HL-60 (cell line): ENCODE measurements at regions not wholly inside any gene's neighbourhood (a gene's known extent, or its start where the extent isn't known, plus 50 kb on each side); places are given as distances from the start of the nearest gene placed in this dataset.

Experiments
- DNase-seq, 2 experiments: peaks; one replicate each; pipeline ENCODE4 v3.0.0-alpha.2; 2010 to 2020; ENCODE audit warnings: low read depth in 1 of 2, low spot score in 1 of 2
- H3K27ac ChIP-seq: fragments of 250-450 bp; sonication (Bioruptor Pico); replicated peaks from 2 replicates; pipeline ENCODE4 v1.5.1; 2020; ENCODE audit warnings: mild to moderate bottlenecking, moderate library complexity
- H3K27me3 ChIP-seq: fragments of 250-450 bp; sonication (Bioruptor Pico); 2 replicates; pipeline ENCODE4 v1.5.1; 2021; ENCODE audit warnings: mild to moderate bottlenecking, moderate library complexity; ENCODE audit not compliant: insufficient read depth, poor library complexity, severe bottlenecking
- H3K4me3 ChIP-seq: replicated peaks from 2 replicates; pipeline ENCODE4 v1.5.1; 2011; ENCODE audit warnings: mild to moderate bottlenecking, control low read depth, low read length; ENCODE audit not compliant: insufficient read depth
- GABPA ChIP-seq: IDR thresholded peaks from 2 replicates; pipeline ENCODE4 v1.6.1; 2012; ENCODE audit warnings: low read depth
- POLR2AphosphoS5 ChIP-seq: IDR thresholded peaks from 2 replicates; pipeline ENCODE4 v1.6.1; 2012; ENCODE audit warnings: low read depth
- SPI1 ChIP-seq: IDR thresholded peaks from 2 replicates; pipeline ENCODE4 v1.6.1; 2012; ENCODE audit warnings: low read depth, mild to moderate bottlenecking, borderline replicate concordance
- TF ChIP-seq, protein P1 (sequence below): IDR thresholded peaks from 2 replicates; pipeline ENCODE4 v1.6.1; 2012; ENCODE audit warnings: low read depth; ENCODE audit not compliant: insufficient replicate concordance
- TF ChIP-seq, protein P2 (sequence below): IDR thresholded peaks from one replicate; pipeline ENCODE4 v1.5.1; 2011; ENCODE audit warnings: low read length, control low read depth, inconsistent platforms; ENCODE audit not compliant: insufficient read depth

GRCh38 chr9:108755979-108756378, 99.8 kb downstream of the ACTL7B start:
- H3K4me3 ChIP-seq: no peak overlapping the region
- no peaks in the 10 kb centered on the region for H3K27me3 ChIP-seq
- no peak for DNase-seq
- TF ChIP-seq, protein P1, sequence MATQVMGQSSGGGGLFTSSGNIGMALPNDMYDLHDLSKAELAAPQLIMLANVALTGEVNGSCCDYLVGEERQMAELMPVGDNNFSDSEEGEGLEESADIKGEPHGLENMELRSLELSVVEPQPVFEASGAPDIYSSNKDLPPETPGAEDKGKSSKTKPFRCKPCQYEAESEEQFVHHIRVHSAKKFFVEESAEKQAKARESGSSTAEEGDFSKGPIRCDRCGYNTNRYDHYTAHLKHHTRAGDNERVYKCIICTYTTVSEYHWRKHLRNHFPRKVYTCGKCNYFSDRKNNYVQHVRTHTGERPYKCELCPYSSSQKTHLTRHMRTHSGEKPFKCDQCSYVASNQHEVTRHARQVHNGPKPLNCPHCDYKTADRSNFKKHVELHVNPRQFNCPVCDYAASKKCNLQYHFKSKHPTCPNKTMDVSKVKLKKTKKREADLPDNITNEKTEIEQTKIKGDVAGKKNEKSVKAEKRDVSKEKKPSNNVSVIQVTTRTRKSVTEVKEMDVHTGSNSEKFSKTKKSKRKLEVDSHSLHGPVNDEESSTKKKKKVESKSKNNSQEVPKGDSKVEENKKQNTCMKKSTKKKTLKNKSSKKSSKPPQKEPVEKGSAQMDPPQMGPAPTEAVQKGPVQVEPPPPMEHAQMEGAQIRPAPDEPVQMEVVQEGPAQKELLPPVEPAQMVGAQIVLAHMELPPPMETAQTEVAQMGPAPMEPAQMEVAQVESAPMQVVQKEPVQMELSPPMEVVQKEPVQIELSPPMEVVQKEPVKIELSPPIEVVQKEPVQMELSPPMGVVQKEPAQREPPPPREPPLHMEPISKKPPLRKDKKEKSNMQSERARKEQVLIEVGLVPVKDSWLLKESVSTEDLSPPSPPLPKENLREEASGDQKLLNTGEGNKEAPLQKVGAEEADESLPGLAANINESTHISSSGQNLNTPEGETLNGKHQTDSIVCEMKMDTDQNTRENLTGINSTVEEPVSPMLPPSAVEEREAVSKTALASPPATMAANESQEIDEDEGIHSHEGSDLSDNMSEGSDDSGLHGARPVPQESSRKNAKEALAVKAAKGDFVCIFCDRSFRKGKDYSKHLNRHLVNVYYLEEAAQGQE: no peak
- no peak for TF ChIP-seq POLR2AphosphoS5
- TF ChIP-seq, protein P2, sequence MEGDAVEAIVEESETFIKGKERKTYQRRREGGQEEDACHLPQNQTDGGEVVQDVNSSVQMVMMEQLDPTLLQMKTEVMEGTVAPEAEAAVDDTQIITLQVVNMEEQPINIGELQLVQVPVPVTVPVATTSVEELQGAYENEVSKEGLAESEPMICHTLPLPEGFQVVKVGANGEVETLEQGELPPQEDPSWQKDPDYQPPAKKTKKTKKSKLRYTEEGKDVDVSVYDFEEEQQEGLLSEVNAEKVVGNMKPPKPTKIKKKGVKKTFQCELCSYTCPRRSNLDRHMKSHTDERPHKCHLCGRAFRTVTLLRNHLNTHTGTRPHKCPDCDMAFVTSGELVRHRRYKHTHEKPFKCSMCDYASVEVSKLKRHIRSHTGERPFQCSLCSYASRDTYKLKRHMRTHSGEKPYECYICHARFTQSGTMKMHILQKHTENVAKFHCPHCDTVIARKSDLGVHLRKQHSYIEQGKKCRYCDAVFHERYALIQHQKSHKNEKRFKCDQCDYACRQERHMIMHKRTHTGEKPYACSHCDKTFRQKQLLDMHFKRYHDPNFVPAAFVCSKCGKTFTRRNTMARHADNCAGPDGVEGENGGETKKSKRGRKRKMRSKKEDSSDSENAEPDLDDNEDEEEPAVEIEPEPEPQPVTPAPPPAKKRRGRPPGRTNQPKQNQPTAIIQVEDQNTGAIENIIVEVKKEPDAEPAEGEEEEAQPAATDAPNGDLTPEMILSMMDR: no peak
- no peak overlapping the region for H3K27ac ChIP-seq

GRCh38 chr9:108751369-108751768, 104.4 kb downstream of the ACTL7B start:
- no peak overlapping the region for H3K27ac ChIP-seq
- TF ChIP-seq, protein P2: no peak
- TF ChIP-seq GABPA (no peak), POLR2AphosphoS5 (no peak), SPI1 (no peak)
- TF ChIP-seq, protein P1: no peak
- no peak for DNase-seq
- H3K27me3 ChIP-seq: no peaks in the 10 kb centered on the region
- H3K4me3 ChIP-seq: no peak overlapping the region

DNA sequence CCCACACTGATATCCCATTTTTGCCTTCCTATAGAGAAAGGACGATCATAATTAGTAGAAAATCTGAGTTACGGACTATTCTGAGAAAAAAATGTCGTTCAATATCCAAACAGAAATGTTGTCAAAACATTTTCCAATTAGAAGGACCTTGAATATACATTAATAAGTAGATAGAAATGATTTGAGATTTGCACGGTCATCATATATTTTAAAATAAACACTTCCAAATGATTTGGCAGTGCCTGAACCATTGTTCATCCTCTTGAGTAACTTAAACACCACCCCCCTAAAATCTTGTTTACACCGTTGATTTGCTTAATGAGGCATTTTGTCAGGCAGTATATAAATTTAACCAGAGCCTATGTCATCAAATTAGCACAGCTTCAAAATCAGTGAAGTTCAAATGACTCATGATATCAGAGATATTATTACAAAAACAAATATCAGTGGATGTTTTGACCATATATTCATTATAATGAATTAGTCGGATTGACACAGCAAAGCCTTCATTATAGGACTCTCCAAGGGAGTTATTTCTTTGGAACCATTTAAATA, 105.0 kb downstream of the ACTL7B start:
- Histone ChIP-seq H3K4me3 (no peak overlapping the region), H3K27me3 (no peaks in the 10 kb centered on the region), H3K27ac (no peak overlapping the region)
- TF ChIP-seq SPI1: no peak
- TF ChIP-seq, protein P2: no peak
- TF ChIP-seq POLR2AphosphoS5: no peak
- no peak for TF ChIP-seq GABPA
- TF ChIP-seq, protein P1: no peak
- no peak for DNase-seq
